Calu3 (cell line): ENCODE measurements at regions not wholly inside any gene's neighbourhood (a gene's known extent, or its start where the extent isn't known, plus 50 kb on each side); places are given as distances from the start of the nearest gene placed in this dataset.

Experiments
- BruUV-seq: library from RNA; stranded (reverse); fragments of 400-500 nt; replicated peaks from 2 replicates; lab custom pipeline; 2021; lab: Mats Ljungman, UMichigan
- CTCF ChIA-PET: fragments of 300-600 bp; sonication (Branson Sonifier 250); formaldehyde crosslinking; loops from one replicate; lab custom pipeline; 2022; ENCODE audit warnings: antibody characterized with exemption; lab: Charles Lee
- DNase-seq: peaks from one replicate; pipeline ENCODE4 v3.0.0; 2022
- H3K27ac Mint-ChIP-seq: one replicate; pipeline ENCODE4 v1.8.0; 2022; ENCODE audit warnings: mixed read lengths; ENCODE audit not compliant: unreplicated experiment
- H3K27me3 Mint-ChIP-seq: one replicate; pipeline ENCODE4 v1.8.0; 2022; ENCODE audit warnings: mixed read lengths; ENCODE audit not compliant: unreplicated experiment
- H3K36me3 Mint-ChIP-seq: one replicate; pipeline ENCODE4 v1.8.0; 2022; ENCODE audit warnings: mild to moderate bottlenecking, moderate library complexity, mixed read lengths; ENCODE audit not compliant: insufficient read depth, unreplicated experiment
- H3K4me1 Mint-ChIP-seq: one replicate; pipeline ENCODE4 v1.8.0; 2022; ENCODE audit warnings: mild to moderate bottlenecking, low read depth, mixed read lengths; ENCODE audit not compliant: unreplicated experiment
- H3K4me3 Mint-ChIP-seq: one replicate; pipeline ENCODE4 v1.8.0; 2022; ENCODE audit warnings: mild to moderate bottlenecking, low read depth, moderate library complexity, mixed read lengths; ENCODE audit not compliant: unreplicated experiment
- H3K9me3 Mint-ChIP-seq: one replicate; pipeline ENCODE4 v1.8.0; 2022; ENCODE audit warnings: low read depth, mixed read lengths; ENCODE audit not compliant: unreplicated experiment
- intact Hi-C: fragments of 100-400 bp; cut with micrococcal nuclease; formaldehyde crosslinking; loops from one replicate; pipeline ENCODE4 v1.10.0; 2022; ENCODE audit not compliant: unreplicated experiment
- TF ChIP-seq, protein P1 (sequence below): fragments of 200-600 bp; IDR thresholded peaks from one replicate; pipeline ENCODE4 v1.8.0; 2022; ENCODE audit warnings: antibody characterized with exemption; ENCODE audit not compliant: unreplicated experiment

DNA sequence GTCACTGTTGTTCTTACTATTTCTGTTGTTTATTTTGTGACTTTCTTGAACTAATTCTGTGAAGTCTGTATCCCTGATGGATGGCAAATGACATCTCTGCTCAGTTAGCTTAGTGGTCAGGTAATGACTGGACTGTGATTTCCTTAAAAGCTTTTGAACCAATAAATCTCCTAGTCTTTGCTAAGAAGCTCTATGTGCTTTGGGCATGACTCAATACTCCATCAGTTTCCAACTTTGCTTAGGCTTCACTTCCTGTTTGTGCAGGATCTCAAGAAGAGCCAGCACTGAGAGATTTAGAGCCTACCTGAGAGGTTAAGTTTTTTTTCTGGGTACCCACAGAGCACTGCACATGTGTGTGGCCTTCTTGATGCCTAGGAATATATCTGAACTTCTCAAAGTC is 329.7 kb upstream of the HTR2A start:
- no TSS peak for BruUV-seq
- Mint-ChIP-seq H3K36me3 (no peaks in the 10 kb centered on the region), H3K27me3 (no peaks in the 10 kb centered on the region), H3K4me3 (no peak overlapping the region), H3K4me1 (no peaks in the 10 kb centered on the region), H3K27ac (no peak overlapping the region), H3K9me3 (peaks cover 4% of the 10 kb centered on the region)
- CTCF ChIA-PET = no interaction called here
- intact Hi-C loops = no loop called here
- no peak for DNase-seq
- TF ChIP-seq, protein P1, sequence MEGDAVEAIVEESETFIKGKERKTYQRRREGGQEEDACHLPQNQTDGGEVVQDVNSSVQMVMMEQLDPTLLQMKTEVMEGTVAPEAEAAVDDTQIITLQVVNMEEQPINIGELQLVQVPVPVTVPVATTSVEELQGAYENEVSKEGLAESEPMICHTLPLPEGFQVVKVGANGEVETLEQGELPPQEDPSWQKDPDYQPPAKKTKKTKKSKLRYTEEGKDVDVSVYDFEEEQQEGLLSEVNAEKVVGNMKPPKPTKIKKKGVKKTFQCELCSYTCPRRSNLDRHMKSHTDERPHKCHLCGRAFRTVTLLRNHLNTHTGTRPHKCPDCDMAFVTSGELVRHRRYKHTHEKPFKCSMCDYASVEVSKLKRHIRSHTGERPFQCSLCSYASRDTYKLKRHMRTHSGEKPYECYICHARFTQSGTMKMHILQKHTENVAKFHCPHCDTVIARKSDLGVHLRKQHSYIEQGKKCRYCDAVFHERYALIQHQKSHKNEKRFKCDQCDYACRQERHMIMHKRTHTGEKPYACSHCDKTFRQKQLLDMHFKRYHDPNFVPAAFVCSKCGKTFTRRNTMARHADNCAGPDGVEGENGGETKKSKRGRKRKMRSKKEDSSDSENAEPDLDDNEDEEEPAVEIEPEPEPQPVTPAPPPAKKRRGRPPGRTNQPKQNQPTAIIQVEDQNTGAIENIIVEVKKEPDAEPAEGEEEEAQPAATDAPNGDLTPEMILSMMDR = no peak

DNA sequence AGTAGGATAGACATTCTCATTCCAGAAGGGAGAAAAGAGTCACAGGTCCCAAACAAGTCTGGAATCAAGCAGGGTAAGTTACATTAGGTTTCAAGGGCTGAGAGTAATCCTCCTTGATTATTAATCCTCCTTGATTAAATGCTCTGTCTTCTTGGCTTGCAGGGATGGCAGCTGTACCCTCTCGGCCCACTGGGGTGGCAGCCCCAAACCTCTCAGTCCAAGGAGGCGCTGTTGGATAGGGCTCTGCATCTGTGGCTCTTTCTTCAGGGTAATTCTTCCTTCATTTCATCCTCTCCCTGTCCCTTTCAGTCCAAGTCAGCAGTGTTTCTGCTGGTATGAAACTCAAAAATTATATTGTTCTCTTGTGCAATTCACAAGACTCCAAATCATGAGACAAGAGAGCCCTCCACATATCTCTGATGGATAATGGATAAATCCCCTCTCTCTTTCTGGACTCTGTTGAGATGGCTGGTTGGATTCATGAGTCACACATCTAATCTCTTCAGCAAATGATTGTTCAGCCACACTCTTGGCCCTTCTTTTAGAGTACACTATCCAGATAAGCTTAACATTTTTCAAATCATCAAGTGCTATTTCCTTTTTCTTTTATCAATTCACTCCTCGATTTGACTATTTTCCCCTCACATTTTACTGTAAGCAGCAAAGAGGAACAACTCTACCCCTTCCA is 323.7 kb upstream of the HTR2A start:
- intact Hi-C loops = no loop called here

DNA sequence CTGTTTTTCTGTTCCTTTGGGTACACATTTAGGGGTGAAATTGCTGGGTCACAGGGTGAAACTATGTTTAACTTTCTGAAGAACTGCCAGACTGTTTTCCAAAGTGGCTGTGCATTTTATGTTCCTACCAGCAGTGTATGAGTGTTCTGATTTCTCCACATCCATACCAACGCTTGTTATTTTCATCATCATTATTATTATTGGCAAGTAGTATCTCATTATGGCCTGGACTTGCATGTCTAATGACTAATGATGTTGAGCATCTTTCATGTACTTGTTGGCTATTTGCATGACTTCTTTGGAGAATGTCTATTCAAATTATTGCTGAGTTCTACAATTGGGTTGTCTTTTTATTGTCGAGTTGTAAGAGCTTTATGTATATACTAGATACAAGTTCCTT is 321.8 kb upstream of the HTR2A start:
- CTCF ChIA-PET = no interaction called here
- no TSS peak for BruUV-seq
- no peak overlapping the region for H3K4me3 Mint-ChIP-seq
- no peak overlapping the region for H3K27ac Mint-ChIP-seq
- TF ChIP-seq, protein P1 = no peak
- no peaks in the 10 kb centered on the region for H3K27me3 Mint-ChIP-seq
- no peak for DNase-seq
- H3K4me1 Mint-ChIP-seq = peaks cover 6% of the 10 kb centered on the region
- no peaks in the 10 kb centered on the region for H3K36me3 Mint-ChIP-seq
- no peaks in the 10 kb centered on the region for H3K9me3 Mint-ChIP-seq
- intact Hi-C loops = no loop called here

More for the DNA sequence above, 323.7 kb upstream of the HTR2A start:
- TF ChIP-seq, protein P1 = no peak
- no peak overlapping the region for H3K27ac Mint-ChIP-seq
- BruUV-seq = no TSS peak
- H3K4me3 Mint-ChIP-seq = no peak overlapping the region
- no peaks in the 10 kb centered on the region for H3K27me3 Mint-ChIP-seq
- CTCF ChIA-PET = no interaction called here
- peaks cover 5% of the 10 kb centered on the region for H3K4me1 Mint-ChIP-seq
- H3K36me3 Mint-ChIP-seq = no peaks in the 10 kb centered on the region
- no peak for DNase-seq
- no peaks in the 10 kb centered on the region for H3K9me3 Mint-ChIP-seq

DNA sequence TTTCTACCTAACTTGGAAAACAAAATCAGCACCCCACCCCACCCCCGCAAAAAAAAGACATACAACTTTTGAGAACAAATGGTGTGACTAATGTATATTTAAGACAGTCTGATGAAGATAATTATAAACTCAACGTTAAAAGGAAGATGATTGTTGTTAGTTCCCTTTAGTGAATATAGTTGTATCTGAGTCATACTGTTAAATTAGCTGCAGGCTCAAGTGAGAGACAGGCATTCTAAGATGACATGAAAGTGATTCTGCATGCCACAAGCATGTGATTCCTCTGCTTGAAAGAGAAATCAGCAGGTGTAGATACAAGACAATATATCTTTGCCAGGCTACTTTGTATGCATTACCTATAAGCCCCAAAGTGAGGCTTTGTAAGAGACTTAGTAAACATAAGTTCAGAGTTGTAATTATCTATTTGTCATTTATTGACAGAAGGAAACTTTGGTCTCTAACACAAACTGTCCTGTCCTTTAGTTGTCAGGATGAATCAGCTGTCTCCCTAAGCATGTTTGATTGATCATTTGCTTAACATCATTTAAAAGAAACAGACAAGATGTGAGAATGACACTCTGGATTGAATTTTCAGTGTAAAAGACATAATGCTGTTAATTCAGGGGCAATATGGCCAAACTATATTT is 319.4 kb upstream of the HTR2A start:
- no peak overlapping the region for H3K27ac Mint-ChIP-seq
- DNase-seq = no peak
- no peaks in the 10 kb centered on the region for H3K9me3 Mint-ChIP-seq
- H3K4me3 Mint-ChIP-seq = no peak overlapping the region
- H3K4me1 Mint-ChIP-seq = peaks cover 7% of the 10 kb centered on the region
- no TSS peak for BruUV-seq
- no peaks in the 10 kb centered on the region for H3K36me3 Mint-ChIP-seq
- TF ChIP-seq, protein P1 = no peak
- H3K27me3 Mint-ChIP-seq = no peaks in the 10 kb centered on the region
- intact Hi-C loops = no loop called here
- CTCF ChIA-PET = no interaction called here
